Endometrium (tissue), 2 donors: ENCODE measurements at regions not wholly inside any gene's neighbourhood (a gene's known extent, or its start where the extent isn't known, plus 50 kb on each side); places are given as distances from the start of the nearest gene placed in this dataset.
"Not testable (repeated sequence)": the region's sequence is repeated elsewhere in the genome, so short reads cannot be mapped to it uniquely, and the experiment has no call there.

Source experiments
- FAIRE-seq: peaks from 2 replicates; lab custom pipeline; 2012; peaks lifted over from hg19 to GRCh38; lab: Jason Lieb, UNC
- donor health status: control.
- donor health status: control.

- FAIRE-seq = no peak
Measured at GRCh38 chr20:48490961-48491831, 336.6 kb downstream of the PREX1 start.

DNA sequence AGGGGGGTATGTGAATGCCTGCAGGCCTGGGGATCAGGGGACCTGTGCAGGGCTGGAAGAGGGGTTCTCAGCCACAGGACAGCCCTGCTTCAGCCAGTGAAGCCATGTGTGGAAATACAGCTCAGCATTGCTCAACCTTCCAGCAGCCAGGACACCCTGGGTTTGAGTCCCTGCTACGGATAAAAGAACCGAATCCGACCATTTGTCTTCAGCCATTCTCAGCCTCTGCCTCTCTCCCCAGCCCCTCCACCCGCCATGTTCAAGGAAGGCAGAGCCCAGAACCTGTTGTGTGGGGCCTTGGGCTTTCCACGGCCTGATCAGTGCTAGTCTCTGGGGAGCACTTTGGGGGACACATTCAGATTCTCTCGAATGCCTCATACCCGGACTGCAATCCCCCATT lies 337.5 kb downstream of the PREX1 start:
- not testable (repeated sequence) for FAIRE-seq

DNA sequence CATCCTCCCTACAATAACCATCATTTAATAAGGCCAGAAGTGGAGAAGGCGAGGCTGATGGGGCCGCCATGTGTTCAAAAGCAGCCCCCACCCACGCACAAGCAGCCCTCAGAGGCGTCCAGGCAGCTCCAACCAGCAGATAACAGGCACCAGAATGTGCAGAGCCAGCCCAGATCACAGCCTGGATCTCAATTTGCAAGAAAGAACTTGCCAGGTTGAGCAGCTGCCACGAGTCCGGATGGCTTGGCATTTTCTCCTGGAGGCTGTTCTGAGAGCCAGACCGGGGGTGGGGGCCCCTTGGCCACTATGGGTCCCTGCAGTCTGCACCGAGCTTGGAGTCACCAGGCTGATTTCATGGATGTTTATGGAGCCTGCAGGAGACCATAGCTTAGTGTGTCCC lies 338.1 kb downstream of the PREX1 start:
- FAIRE-seq = no peak

- FAIRE-seq = no peak
Measured at GRCh38 chr20:48489046-48489463, 338.7 kb downstream of the PREX1 start.

- FAIRE-seq = not testable (repeated sequence)
Measured at GRCh38 chr20:48488334-48489034, 339.3 kb downstream of the PREX1 start.

- no peak for FAIRE-seq
Measured at GRCh38 chr20:48486065-48486464, 341.7 kb downstream of the PREX1 start.

GRCh38 chr20:48485153-48485552 lies 342.6 kb downstream of the PREX1 start:
- not testable (repeated sequence) for FAIRE-seq

DNA sequence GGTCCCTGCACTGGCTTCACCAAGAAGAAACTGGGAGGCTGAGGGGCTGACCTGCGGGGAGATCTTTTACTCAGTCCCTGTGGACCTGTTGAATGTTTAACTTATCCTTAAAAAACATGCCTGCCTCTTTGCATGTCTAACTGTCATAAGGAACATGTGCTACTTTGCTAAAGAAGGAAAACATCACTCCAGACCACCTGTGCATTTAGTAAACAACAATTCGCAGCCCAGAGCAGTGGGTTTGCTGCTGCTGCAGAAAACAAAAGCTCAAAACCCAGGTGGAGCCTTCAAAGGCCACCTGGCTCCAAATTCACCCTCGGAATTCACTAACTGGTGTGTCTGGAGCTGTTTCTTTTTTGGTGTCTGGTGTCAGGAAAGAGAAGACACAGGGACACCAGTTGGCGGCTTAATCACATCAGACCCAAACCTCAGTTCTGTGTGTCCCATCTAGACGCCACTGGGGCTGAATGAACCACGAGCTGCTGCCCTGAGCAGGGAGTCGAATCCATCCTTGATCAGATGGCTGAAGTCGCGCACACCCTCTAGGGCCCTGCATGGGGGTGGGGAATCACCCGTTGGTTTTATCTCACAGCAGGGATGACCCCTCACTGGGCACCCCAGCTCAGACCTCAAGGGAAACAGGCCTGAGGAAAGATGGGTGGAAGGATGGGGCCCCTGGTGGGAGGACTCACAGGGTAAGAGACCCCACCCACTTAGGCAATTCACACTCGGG lies 344.3 kb downstream of the PREX1 start:
- FAIRE-seq = no peak

- no peak for FAIRE-seq
Measured at GRCh38 chr20:48482790-48483189, 345.0 kb downstream of the PREX1 start.

DNA sequence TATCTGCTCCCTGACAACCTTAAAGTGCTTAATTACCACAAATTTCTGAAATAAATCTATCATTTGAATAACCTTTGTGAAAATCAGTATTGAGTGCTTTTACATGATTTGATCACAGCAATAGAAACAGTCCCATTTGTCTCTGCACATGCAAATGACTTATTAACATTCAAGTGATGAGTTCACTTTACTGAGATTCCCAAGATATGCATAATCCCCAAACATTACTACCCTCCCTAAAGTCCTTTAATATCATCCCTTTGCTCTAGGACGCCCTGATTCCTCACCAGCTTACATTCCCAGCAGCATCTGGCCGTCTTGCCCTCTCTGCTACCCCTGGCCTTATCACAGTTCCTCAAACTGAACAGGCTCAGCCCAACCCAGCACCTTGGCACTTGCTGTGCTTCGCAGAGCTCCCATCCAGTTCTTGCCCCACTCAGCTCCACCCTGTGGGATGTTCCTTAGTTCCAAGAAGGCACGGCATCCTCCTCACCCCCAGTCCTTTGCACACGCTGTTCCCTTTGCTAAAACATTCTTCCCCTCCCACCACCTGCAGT lies 347.5 kb downstream of the PREX1 start:
- no peak for FAIRE-seq

- no peak for FAIRE-seq
Measured at GRCh38 chr20:48478806-48479585, 348.8 kb downstream of the PREX1 start.

GRCh38 chr20:48478370-48478769 lies 349.4 kb downstream of the PREX1 start:
- FAIRE-seq = no peak

GRCh38 chr20:48476854-48477253 lies 350.9 kb downstream of the PREX1 start:
- no peak for FAIRE-seq

- FAIRE-seq = no peak
Measured at GRCh38 chr20:48474022-48474421, 353.8 kb downstream of the PREX1 start.

DNA sequence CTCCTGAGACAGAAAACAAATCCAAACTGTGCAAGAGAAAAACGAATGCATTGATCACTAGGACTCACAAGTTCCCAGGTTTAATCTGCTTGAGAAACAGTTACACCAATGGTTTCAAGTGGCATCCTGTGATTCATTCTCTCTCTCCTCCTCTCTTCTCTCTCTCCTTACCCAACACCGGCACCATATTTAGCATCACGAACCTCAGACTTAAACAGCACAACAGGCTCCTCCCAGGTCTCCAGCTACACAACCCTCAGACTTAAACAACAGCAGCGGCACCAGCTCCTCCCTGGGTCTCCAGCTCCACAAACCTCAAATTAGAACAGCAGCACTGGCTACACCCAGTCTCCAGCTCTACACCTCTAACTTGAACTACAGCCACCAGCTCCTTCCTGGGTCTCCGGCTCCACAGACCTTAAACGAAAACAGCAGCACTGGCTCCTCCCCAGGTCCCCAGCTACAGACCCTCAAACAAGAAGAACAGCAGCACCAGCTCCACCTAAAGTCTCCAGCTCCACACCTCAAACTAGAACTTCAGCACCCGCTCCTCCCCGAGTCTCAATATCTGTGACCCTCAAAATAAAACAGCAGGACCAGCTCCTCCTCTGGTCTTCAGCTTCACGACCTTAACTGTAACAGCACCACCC lies 355.9 kb downstream of the PREX1 start:
- no peak for FAIRE-seq

DNA sequence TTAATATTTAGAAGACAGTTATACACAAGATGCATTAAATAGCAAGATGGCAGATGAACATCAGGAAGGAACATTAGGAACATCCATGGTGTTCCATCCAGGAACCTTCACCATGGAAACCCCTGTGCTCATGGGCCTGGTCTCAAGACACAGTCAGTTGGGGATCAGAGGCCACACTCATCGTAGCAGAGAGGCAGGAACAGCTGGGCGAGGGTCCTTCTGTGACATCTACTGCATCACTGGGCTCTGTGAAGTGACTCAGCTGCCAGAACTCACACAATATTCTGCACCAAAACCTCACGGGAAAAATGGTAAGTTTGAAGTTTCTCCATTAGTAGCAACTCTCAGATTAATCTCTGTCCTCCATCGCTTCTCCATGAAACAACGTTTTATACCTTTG lies 356.6 kb downstream of the PREX1 start:
- FAIRE-seq = no peak

GRCh38 chr20:48470141-48470540 lies 357.7 kb downstream of the PREX1 start:
- FAIRE-seq = no peak

DNA sequence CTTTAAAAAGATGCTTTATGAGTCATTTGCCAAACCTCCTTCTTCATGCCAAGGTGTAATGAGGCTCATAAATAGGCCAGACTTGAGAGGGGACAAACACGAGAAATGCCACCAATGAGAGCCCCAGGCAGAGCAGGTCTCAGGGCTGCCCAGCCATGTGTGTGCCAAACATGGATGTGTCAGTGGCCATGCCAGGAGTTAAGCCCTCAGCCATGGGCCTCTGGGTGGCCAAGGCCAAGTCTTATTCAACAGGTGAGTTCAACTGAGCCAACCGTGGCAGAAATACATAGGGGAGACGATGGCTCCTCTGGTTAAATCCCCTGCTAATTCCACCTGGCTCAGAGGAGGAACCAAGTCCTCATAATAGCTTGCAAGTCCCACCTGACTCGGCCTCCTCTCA lies 358.8 kb downstream of the PREX1 start:
- no peak for FAIRE-seq

- FAIRE-seq = no peak
Measured at GRCh38 chr20:48468571-48468970, 359.2 kb downstream of the PREX1 start.

DNA sequence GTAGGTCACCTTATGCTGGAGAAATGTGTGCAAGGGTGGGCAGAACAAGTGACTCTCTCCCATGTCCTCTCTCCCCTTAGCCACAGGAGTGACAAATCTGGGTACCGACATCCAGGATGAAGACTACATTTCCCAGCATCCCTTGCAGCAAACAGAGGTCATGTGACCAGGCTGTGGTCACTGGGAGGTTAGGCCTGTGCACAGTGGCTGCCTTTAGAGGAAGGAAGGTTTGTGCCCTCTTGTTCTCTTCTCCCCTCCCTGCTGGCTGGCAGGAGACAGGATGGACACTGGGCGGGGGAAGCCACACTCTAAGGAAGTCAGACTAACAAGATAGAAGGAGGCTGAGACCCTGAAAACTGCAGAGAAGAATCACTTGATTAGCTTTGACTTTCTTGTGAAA lies 360.2 kb downstream of the PREX1 start:
- FAIRE-seq = no peak

GRCh38 chr20:48465271-48465670 lies 362.5 kb downstream of the PREX1 start:
- no peak for FAIRE-seq
